ENCODE measurements at regions not wholly inside any gene's neighbourhood (a gene's known extent, or its start where the extent isn't known, plus 50 kb on each side); places are given as distances from the start of the nearest gene placed in this dataset.

DNA sequence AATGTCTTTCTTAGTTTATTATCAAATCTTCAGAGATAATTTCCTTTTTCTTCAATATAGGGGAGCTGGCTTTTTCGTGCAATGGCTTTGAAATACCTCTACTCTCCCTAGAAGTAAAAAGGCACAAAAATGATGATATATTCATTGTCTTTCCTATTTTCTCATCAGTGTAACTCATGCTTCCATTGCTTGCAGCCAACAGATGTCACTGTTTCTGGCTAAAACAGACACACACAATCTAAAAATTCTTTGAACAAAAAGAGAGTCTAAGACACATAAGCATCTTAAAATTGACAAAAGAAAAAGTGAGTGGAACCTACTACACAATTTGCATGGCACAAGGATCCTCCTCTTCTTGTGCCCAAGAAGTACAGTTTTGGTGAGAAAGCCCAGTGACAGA, 448.7 kb upstream of the VRK2 start:
- no peak for ATAC-seq (replicated peaks; ENCODE audit: extremely low read depth, poor library complexity, severe bottlenecking)
- no peak overlapping the region for H3K4me3 Mint-ChIP-seq
- H3K36me3 Mint-ChIP-seq (ENCODE audit: insufficient read depth), result no peaks in the 10 kb centered on the region
- no peaks in the 10 kb centered on the region for H3K27me3 Mint-ChIP-seq
- H3K4me1 Mint-ChIP-seq, result no peaks in the 10 kb centered on the region
- H3K9me3 Mint-ChIP-seq, result peaks cover 35% of the 10 kb centered on the region
- no peak overlapping the region for H3K27ac Mint-ChIP-seq (ENCODE audit: low read depth)
- DNase-seq (ENCODE audit: low spot score in 2 of 2), result no peak

DNA sequence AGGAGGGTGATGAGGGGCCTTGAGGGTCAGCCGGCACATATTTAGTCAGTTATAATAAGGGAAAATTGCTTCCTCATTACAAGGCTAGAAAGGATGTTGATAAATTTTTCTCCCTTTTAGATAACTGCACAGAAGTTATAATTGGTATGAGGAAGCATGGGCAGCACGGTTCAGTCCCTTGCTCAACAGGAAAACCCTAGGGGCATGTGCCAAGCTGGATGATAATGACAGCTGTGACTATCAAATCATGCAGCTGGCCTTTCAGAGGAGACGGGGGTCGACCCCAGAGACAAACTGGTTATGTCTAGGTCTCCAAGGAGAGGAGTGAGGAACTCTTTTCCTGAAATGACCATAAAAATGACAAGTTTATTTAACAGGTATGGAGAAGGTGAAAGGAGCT, 448.1 kb upstream of the VRK2 start:
- Mint-ChIP-seq H3K27me3 (no peaks in the 10 kb centered on the region), H3K27ac (ENCODE audit: low read depth) (no peak overlapping the region), H3K9me3 (peaks cover 35% of the 10 kb centered on the region), H3K36me3 (ENCODE audit: insufficient read depth) (no peaks in the 10 kb centered on the region), H3K4me3 (no peak overlapping the region), H3K4me1 (no peaks in the 10 kb centered on the region)
- ATAC-seq (replicated peaks; ENCODE audit: extremely low read depth, poor library complexity, severe bottlenecking) (no peak), DNase-seq (ENCODE audit: low spot score in 2 of 2) (no peak)

DNA sequence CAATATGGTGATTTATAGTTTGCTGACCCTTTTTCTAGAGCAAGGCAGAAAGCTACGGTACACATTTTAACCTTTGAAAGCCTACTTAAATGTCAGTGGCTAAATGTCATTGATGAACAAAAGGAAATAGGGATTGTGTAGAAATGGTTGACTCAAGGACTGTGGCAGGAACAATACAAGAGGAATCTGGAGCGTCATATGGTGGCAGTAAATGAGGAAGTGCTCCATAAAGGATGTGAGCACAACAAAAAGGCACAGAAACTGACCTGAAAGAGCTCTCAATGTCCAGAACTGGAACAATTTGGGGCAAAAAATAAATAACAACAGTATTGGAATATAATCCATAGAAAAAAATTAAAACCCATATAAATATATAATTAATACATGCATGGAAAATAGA, 443.9 kb upstream of the VRK2 start:
- no peak for ATAC-seq (replicated peaks; ENCODE audit: extremely low read depth, poor library complexity, severe bottlenecking)
- Mint-ChIP-seq H3K4me1 (no peaks in the 10 kb centered on the region), H3K36me3 (ENCODE audit: insufficient read depth) (no peaks in the 10 kb centered on the region), H3K27me3 (no peaks in the 10 kb centered on the region), H3K4me3 (no peak overlapping the region), H3K9me3 (peaks cover 30% of the 10 kb centered on the region), H3K27ac (ENCODE audit: low read depth) (no peak overlapping the region)
- DNase-seq (ENCODE audit: low spot score in 2 of 2), result no peak

DNA sequence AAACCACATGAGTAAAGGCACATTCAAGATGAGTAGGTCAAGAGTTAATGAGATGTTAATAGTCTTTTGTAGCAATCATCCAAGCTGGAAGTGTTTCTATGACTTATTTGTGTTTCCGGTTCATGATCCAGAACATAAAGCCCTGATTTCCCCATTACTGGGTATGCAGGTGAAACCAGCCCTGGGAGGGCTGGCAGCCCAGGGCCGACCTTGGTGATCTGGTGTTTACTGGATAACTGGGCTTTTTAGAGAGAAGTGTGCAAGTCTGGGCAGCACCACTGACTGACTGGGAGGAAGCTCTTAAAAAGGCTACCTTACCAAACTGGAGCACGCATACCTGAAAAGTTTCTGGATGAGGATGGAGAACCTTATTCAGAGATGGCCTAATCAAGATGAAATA, 431.6 kb upstream of the VRK2 start:
- Mint-ChIP-seq H3K27ac (ENCODE audit: low read depth) (no peak overlapping the region), H3K9me3 (peaks cover 9% of the 10 kb centered on the region), H3K4me1 (no peaks in the 10 kb centered on the region), H3K36me3 (ENCODE audit: insufficient read depth) (no peaks in the 10 kb centered on the region), H3K4me3 (no peak overlapping the region), H3K27me3 (no peaks in the 10 kb centered on the region)
- no peak for DNase-seq (ENCODE audit: low spot score in 2 of 2)
- no peak for ATAC-seq (replicated peaks; ENCODE audit: extremely low read depth, poor library complexity, severe bottlenecking)

DNA sequence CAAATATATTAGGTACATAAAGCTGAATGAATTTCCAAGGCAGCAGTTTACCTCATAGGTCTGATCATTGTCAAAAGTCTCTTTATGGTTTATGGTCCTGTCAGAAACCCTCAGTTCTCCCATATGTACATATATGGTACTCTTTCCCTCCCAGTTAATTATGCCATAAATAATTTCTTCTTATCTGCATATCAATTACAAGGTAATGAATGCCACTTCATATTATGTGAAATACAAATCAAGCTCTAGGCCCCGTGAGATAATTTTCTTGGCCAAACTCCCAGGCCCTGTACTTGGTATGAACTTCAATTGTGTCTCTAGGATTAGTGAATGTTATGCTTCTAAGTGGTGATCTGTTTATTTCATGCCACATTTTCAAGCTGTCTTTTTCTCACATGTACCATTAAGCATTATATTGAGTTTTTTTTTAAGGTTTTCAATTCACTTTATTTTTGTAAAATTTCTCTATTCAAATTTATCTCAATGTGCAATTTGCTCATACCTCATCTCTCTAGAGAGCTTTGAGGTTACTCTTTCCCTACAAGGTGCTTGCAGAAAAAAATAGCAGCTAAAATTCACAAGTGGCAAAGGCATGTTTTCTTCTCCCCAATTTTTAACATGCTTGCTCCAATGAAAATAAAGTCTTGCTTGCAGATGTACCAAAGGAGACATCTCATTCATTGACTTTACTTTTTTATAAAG, 430.6 kb upstream of the VRK2 start:
- ATAC-seq (replicated peaks; ENCODE audit: extremely low read depth, poor library complexity, severe bottlenecking), result no peak
- Mint-ChIP-seq H3K36me3 (ENCODE audit: insufficient read depth) (no peaks in the 10 kb centered on the region), H3K4me3 (no peak overlapping the region)

DNA sequence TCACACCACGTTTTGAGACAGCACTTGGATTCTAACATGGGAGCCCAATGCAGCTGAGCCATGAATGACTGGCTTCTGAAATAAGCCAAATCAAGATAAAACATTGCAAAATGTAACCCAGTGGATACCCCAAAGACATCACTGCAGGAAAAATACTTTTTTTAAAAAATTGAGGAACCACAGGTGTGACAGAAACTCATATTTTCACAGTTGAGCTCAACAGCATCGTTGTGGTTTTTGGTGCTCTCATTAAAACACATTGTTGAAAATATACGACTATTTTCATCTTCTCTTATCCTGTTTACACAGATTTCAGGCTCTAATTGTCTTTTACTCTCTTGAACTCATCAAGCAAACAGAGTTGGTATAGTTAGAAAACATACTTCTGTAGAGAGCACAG, 429.3 kb upstream of the VRK2 start:
- DNase-seq (ENCODE audit: low spot score in 2 of 2), result no peak
- Mint-ChIP-seq H3K36me3 (ENCODE audit: insufficient read depth) (no peaks in the 10 kb centered on the region), H3K27me3 (no peaks in the 10 kb centered on the region), H3K9me3 (peaks cover 9% of the 10 kb centered on the region), H3K4me1 (no peaks in the 10 kb centered on the region), H3K27ac (ENCODE audit: low read depth) (no peak overlapping the region), H3K4me3 (no peak overlapping the region)
- ATAC-seq (replicated peaks; ENCODE audit: extremely low read depth, poor library complexity, severe bottlenecking), result no peak

More for the DNA sequence above, 430.6 kb upstream of the VRK2 start:
- peaks cover 9% of the 10 kb centered on the region for H3K9me3 Mint-ChIP-seq
- H3K4me1 Mint-ChIP-seq, result no peaks in the 10 kb centered on the region
- DNase-seq (ENCODE audit: low spot score in 2 of 2), result no peak
- no peaks in the 10 kb centered on the region for H3K27me3 Mint-ChIP-seq
- H3K27ac Mint-ChIP-seq (ENCODE audit: low read depth), result no peak overlapping the region

DNA sequence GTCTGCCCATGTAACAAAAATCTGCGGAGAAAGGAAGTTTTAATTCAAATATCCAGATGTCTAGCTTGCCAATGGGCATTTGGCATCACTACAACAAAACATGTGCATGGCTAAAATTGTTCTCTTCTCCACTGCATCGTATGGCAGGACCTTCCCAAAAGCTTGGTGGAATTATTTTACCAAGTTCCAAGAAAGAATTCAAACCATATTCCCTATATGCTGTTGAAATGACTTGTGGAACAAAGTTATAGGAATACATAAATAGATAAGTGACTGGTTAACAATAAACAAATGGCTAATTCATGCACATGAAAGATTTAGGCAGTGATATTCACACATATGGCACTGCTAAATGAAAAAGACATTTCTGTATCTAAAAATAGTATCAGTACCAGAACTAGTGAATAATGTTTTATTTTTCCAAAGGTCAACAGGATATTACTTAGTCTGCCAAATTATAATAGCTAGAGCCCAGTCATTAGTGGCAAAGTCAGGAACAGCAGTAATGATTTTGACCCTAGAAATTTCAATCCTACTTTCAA, 425.4 kb upstream of the VRK2 start:
- Mint-ChIP-seq H3K4me1 (no peaks in the 10 kb centered on the region), H3K27ac (ENCODE audit: low read depth) (no peak overlapping the region), H3K27me3 (no peaks in the 10 kb centered on the region), H3K36me3 (ENCODE audit: insufficient read depth) (no peaks in the 10 kb centered on the region), H3K9me3 (peaks cover 15% of the 10 kb centered on the region), H3K4me3 (no peak overlapping the region)
- ATAC-seq (replicated peaks; ENCODE audit: extremely low read depth, poor library complexity, severe bottlenecking) (no peak), DNase-seq (ENCODE audit: low spot score in 2 of 2) (no peak)

DNA sequence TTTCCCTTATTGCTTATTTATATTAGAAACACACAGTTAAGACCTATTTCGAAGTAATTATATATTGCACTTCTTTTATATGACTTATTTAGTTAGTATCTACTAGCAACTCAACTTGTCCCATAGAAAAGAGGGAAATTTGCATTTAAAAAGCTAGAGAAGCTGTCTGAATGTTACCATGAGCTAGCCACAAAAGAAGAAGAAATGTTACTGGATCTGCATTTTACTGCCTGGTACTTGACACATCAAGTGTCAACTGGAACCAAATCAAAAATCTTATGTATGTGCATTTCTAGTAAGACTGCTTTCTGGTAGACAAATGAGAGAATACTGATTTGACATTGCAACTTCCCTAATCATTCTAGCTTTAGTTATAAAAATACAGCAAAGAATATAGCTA, 424.6 kb upstream of the VRK2 start:
- no peaks in the 10 kb centered on the region for H3K36me3 Mint-ChIP-seq (ENCODE audit: insufficient read depth)
- H3K4me1 Mint-ChIP-seq, result no peaks in the 10 kb centered on the region
- peaks cover 15% of the 10 kb centered on the region for H3K9me3 Mint-ChIP-seq
- no peak for DNase-seq (ENCODE audit: low spot score in 2 of 2)
- no peak for ATAC-seq (replicated peaks; ENCODE audit: extremely low read depth, poor library complexity, severe bottlenecking)
- H3K4me3 Mint-ChIP-seq, result no peak overlapping the region
- H3K27ac Mint-ChIP-seq (ENCODE audit: low read depth), result no peak overlapping the region
- no peaks in the 10 kb centered on the region for H3K27me3 Mint-ChIP-seq

DNA sequence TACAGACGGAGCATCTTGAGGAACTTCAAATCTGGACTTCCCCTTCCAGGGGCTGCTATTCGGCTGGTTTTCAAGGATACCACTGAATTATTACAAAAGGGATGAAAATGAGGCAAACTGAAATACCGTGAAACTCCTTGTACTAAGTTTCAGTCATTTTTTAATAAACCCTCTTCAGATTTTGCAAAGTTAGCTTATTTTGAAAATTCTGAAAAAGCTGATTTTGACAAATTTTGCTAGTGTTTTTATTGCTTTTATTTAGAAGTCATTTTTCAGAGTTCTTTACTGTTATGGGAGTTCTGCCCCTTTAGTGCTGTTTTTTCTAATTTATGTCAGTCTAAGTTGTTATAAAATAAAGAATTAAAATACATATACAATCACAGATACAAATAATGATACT, 390.4 kb upstream of the VRK2 start:
- peaks cover 2% of the 10 kb centered on the region for H3K36me3 Mint-ChIP-seq (ENCODE audit: insufficient read depth)
- ATAC-seq (replicated peaks; ENCODE audit: extremely low read depth, poor library complexity, severe bottlenecking) (no peak), DNase-seq (ENCODE audit: low spot score in 2 of 2) (no peak)
- H3K27me3 Mint-ChIP-seq, result no peaks in the 10 kb centered on the region
- H3K9me3 Mint-ChIP-seq, result peaks cover 15% of the 10 kb centered on the region
- H3K4me1 Mint-ChIP-seq, result no peaks in the 10 kb centered on the region
- no peak overlapping the region for H3K4me3 Mint-ChIP-seq
- H3K27ac Mint-ChIP-seq (ENCODE audit: low read depth), result no peak overlapping the region

DNA sequence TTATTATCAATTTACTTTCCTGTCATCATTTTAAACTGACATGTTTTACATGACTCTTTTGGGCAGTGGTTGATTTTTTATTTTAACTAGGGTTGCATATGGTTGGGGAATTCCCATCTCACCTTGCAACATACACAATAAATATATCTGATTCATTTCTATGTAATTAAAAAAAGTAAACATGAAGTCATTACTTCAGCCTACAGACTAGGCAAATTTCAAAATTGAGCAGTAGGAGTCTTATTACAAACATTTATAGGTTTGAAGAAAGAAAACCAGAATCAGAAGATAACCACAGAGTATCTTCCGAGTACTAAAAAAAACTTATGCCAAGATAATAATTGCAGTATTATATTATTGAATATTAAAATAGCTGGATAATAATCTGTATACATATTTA, 377.0 kb upstream of the VRK2 start:
- no peaks in the 10 kb centered on the region for H3K27me3 Mint-ChIP-seq
- H3K4me1 Mint-ChIP-seq, result no peaks in the 10 kb centered on the region
- H3K36me3 Mint-ChIP-seq (ENCODE audit: insufficient read depth), result no peaks in the 10 kb centered on the region
- H3K4me3 Mint-ChIP-seq, result no peak overlapping the region
- ATAC-seq (replicated peaks; ENCODE audit: extremely low read depth, poor library complexity, severe bottlenecking) (no peak), DNase-seq (ENCODE audit: low spot score in 2 of 2) (no peak)
- peaks cover 6% of the 10 kb centered on the region for H3K9me3 Mint-ChIP-seq
- no peak overlapping the region for H3K27ac Mint-ChIP-seq (ENCODE audit: low read depth)

DNA sequence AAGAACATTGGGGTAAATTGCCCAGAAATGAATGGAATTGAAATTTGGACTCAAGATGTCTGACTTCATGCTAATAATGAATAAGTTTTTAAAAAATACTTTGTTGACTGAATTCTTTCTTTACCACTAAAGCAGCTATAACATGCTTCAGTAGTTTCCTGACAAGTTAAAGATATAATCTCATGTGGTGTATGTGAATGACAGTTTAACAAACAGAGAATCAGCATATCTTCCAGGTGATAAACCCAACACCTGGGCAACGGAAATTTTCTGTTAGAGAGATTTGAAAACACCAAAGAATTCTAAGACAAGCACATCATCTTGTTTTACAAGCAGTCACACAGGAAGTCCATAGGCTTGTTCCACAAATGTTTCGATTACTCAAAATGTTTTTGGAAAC, 372.6 kb upstream of the VRK2 start:
- no peak for DNase-seq (ENCODE audit: low spot score in 2 of 2)

DNA sequence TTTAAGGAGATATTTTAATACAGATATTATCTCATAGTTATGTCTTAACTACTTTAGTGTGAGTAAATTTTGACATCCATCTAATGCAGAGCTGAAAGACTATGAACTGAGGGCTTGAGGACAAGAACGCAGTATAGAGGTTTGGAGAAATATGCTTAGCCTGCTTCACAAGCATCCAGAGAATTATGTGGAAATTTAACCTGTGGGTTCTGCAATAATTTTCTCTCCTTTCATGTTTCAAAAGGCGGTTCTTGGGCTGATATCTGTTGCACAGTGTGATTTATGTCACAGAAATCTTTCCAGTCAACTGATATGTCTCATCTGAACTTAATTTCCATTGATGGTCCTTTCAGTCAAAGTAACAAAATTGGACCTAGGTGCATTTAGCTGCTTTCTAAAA, 371.9 kb upstream of the VRK2 start:
- Mint-ChIP-seq H3K4me3 (no peak overlapping the region), H3K27me3 (no peaks in the 10 kb centered on the region), H3K27ac (ENCODE audit: low read depth) (no peak overlapping the region), H3K9me3 (peaks cover 6% of the 10 kb centered on the region), H3K36me3 (ENCODE audit: insufficient read depth) (no peaks in the 10 kb centered on the region), H3K4me1 (no peaks in the 10 kb centered on the region)
- ATAC-seq (replicated peaks; ENCODE audit: extremely low read depth, poor library complexity, severe bottlenecking), result no peak
- DNase-seq (ENCODE audit: low spot score in 2 of 2), result no peak

More for the DNA sequence above, 372.6 kb upstream of the VRK2 start:
- Mint-ChIP-seq H3K9me3 (peaks cover 6% of the 10 kb centered on the region), H3K4me3 (no peak overlapping the region), H3K27ac (ENCODE audit: low read depth) (no peak overlapping the region), H3K4me1 (no peaks in the 10 kb centered on the region), H3K27me3 (no peaks in the 10 kb centered on the region), H3K36me3 (ENCODE audit: insufficient read depth) (no peaks in the 10 kb centered on the region)
- no peak for ATAC-seq (replicated peaks; ENCODE audit: extremely low read depth, poor library complexity, severe bottlenecking)

DNA sequence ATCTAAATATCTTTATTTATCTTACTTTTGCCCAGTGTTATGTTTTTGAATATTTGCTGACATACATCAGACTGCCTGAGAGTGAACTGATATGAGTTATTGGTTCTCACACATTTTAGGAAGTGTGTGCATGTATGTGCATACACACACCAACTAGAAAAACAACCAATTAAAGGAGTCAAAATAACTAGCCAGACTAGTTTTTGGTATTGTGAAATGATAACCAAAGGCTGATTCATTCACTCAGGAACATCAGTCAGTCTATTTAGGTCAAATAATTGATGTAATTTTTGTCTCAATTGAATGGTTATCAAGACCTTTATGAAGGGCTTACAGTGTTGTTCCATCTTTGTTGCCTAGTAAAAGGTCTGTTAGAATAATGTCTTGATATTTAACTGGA, 369.3 kb upstream of the VRK2 start:
- H3K27me3 Mint-ChIP-seq, result no peaks in the 10 kb centered on the region
- H3K4me3 Mint-ChIP-seq, result no peak overlapping the region
- H3K4me1 Mint-ChIP-seq, result no peaks in the 10 kb centered on the region
- H3K9me3 Mint-ChIP-seq, result peaks cover 6% of the 10 kb centered on the region
- no peak overlapping the region for H3K27ac Mint-ChIP-seq (ENCODE audit: low read depth)
- no peak for DNase-seq (ENCODE audit: low spot score in 2 of 2)
- no peak for ATAC-seq (replicated peaks; ENCODE audit: extremely low read depth, poor library complexity, severe bottlenecking)
- H3K36me3 Mint-ChIP-seq (ENCODE audit: insufficient read depth), result no peaks in the 10 kb centered on the region
